H9 (cell line): ENCODE measurements at regions not wholly inside any gene's neighbourhood (a gene's known extent, or its start where the extent isn't known, plus 50 kb on each side); places are given as distances from the start of the nearest gene placed in this dataset.

Source experiments
- DNase-seq: peaks from one replicate; pipeline ENCODE4 v3.0.0-alpha.2; 2017
- H2AFZ ChIP-seq: one replicate; pipeline ENCODE4 v1.6.1; 2013; ENCODE audit warnings: mild to moderate bottlenecking, low read length, control low read depth, moderate library complexity
- H2AK5ac ChIP-seq: 2 replicates; pipeline ENCODE4 v1.6.1; 2013; ENCODE audit warnings: low read length, control low read depth, mixed read lengths; ENCODE audit not compliant: insufficient read length
- H2BK120ac ChIP-seq: one replicate; pipeline ENCODE4 v1.6.1; 2013; ENCODE audit warnings: low read depth, mild to moderate bottlenecking, low read length, control low read depth, inconsistent platforms; ENCODE audit not compliant: poor library complexity, severe bottlenecking
- H2BK12ac ChIP-seq: 2 replicates; pipeline ENCODE4 v1.6.1; 2013; ENCODE audit warnings: low read length, control low read depth, mixed read lengths, low read depth; ENCODE audit not compliant: insufficient read length
- H2BK15ac ChIP-seq: 2 replicates; pipeline ENCODE4 v1.6.1; 2013; ENCODE audit warnings: low read depth, low read length, control low read depth
- H2BK20ac ChIP-seq: one replicate; pipeline ENCODE4 v1.6.1; 2013; ENCODE audit warnings: low read depth, mild to moderate bottlenecking, low read length, control low read depth, inconsistent platforms; ENCODE audit not compliant: poor library complexity, severe bottlenecking
- H2BK5ac ChIP-seq: 2 replicates; pipeline ENCODE4 v1.6.1; 2013; ENCODE audit warnings: low read length, control low read depth, mixed read lengths; ENCODE audit not compliant: insufficient read length
- H3K14ac ChIP-seq: 2 replicates; pipeline ENCODE4 v1.6.1; 2013; ENCODE audit warnings: low read length, control low read depth; ENCODE audit not compliant: insufficient read depth
- H3K18ac ChIP-seq: 2 replicates; pipeline ENCODE4 v1.6.1; 2013; ENCODE audit warnings: low read depth, mild to moderate bottlenecking, mixed read lengths, low read length, control low read depth; ENCODE audit not compliant: insufficient read length
- H3K23ac ChIP-seq: 2 replicates; pipeline ENCODE4 v1.6.1; 2013; ENCODE audit warnings: low read length, control low read depth, mixed read lengths, low read depth; ENCODE audit not compliant: insufficient read length
- H3K23me2 ChIP-seq: 2 replicates; pipeline ENCODE4 v1.6.1; 2013; ENCODE audit warnings: low read depth, mild to moderate bottlenecking, mixed read lengths, low read length, control low read depth; ENCODE audit not compliant: insufficient read length, poor library complexity, severe bottlenecking
- H3K27ac ChIP-seq: 2 replicates; pipeline ENCODE4 v1.5.1; 2013; ENCODE audit warnings: low read length, control low read depth, mixed read lengths, low read depth; ENCODE audit not compliant: insufficient read length
- H3K27me3 ChIP-seq: 2 replicates; pipeline ENCODE4 v1.6.1; 2013; ENCODE audit warnings: low read length, control low read depth, inconsistent platforms; ENCODE audit not compliant: insufficient read depth
- H3K4ac ChIP-seq: 2 replicates; pipeline ENCODE4 v1.6.1; 2013; ENCODE audit warnings: low read depth, mild to moderate bottlenecking, control low read depth, inconsistent platforms, low read length, moderate library complexity
- H3K4me1 ChIP-seq: 2 replicates; pipeline ENCODE4 v1.6.1; 2013; ENCODE audit warnings: low read length, control low read depth, inconsistent platforms; ENCODE audit not compliant: insufficient read depth
- H3K4me2 ChIP-seq: 2 replicates; pipeline ENCODE4 v1.6.1; 2013; ENCODE audit warnings: low read length, control low read depth, mixed read lengths; ENCODE audit not compliant: insufficient read length, insufficient read depth
- H3K56ac ChIP-seq: 2 replicates; pipeline ENCODE4 v1.6.1; 2013; ENCODE audit warnings: low read depth, mild to moderate bottlenecking, mixed read lengths, low read length, control low read depth; ENCODE audit not compliant: insufficient read length
- H3K79me1 ChIP-seq: 2 replicates; pipeline ENCODE4 v1.6.1; 2013; ENCODE audit warnings: low read depth, mild to moderate bottlenecking, moderate library complexity, low read length, control low read depth, inconsistent platforms; ENCODE audit not compliant: insufficient read depth, poor library complexity, severe bottlenecking
- H3K79me2 ChIP-seq: 2 replicates; pipeline ENCODE4 v1.6.1; 2013; ENCODE audit warnings: low read length, control low read depth, inconsistent platforms; ENCODE audit not compliant: insufficient read depth
- H3K9ac ChIP-seq: 2 replicates; pipeline ENCODE4 v1.6.1; 2013; ENCODE audit warnings: low read length, control low read depth, mixed read lengths; ENCODE audit not compliant: insufficient read length; ENCODE audit errors: extremely low read depth
- H3K9me3 ChIP-seq: one replicate; pipeline ENCODE4 v1.6.1; 2013; ENCODE audit warnings: low read depth, low read length, inconsistent platforms; ENCODE audit not compliant: control insufficient read depth
- H3T11ph ChIP-seq: one replicate; pipeline ENCODE4 v1.6.1; 2013; ENCODE audit warnings: mild to moderate bottlenecking, low read length, control low read depth, inconsistent platforms
- H4K20me1 ChIP-seq: one replicate; pipeline ENCODE4 v1.6.1; 2013; ENCODE audit not compliant: control insufficient read depth, insufficient read length, insufficient read depth
- H4K5ac ChIP-seq: 2 replicates; pipeline ENCODE4 v1.6.1; 2013; ENCODE audit warnings: low read depth, mild to moderate bottlenecking, mixed read lengths, low read length, control low read depth; ENCODE audit not compliant: insufficient read length
- H4K8ac ChIP-seq: replicated peaks from 2 replicates; pipeline ENCODE4 v1.6.1; 2013; ENCODE audit warnings: low read length, control low read depth, mixed read lengths, low read depth; ENCODE audit not compliant: insufficient read length
- H4K91ac ChIP-seq: 2 replicates; pipeline ENCODE4 v1.6.1; 2013; ENCODE audit warnings: low read depth, mild to moderate bottlenecking, moderate library complexity, mixed read lengths, low read length, control low read depth; ENCODE audit not compliant: insufficient read length
- H3K27ac Mint-ChIP-seq, 3 experiments: 2 replicates in 2 of 3; 3 replicates in 1 of 3; pipeline ENCODE4 v1.8.0; 2020 to 2021; ENCODE audit warnings: mixed read lengths in 3 of 3, mild to moderate bottlenecking in 1 of 3, moderate library complexity in 1 of 3
- H3K27me3 Mint-ChIP-seq: 2 replicates; pipeline ENCODE4 v1.8.0; 2021; ENCODE audit warnings: low read depth, mild to moderate bottlenecking, moderate library complexity, mixed read lengths
- H3K36me3 Mint-ChIP-seq, 3 experiments: 2 replicates in 2 of 3; 3 replicates in 1 of 3; pipeline ENCODE4 v1.8.0; 2020 to 2021; ENCODE audit warnings: low read depth in 3 of 3, mixed read lengths in 3 of 3; ENCODE audit not compliant: insufficient read depth in 1 of 3
- H3K4me1 Mint-ChIP-seq, 2 experiments: 2 replicates each; pipeline ENCODE4 v1.8.0; 2020; ENCODE audit warnings: mixed read lengths in 2 of 2
- H3K4me3 Mint-ChIP-seq, 2 experiments: 2 replicates in 1 of 2; 3 replicates in 1 of 2; pipeline ENCODE4 v1.8.0; 2020 to 2021; ENCODE audit warnings: mild to moderate bottlenecking in 2 of 2, mixed read lengths in 2 of 2, moderate library complexity in 1 of 2
- H3K9me3 Mint-ChIP-seq, 2 experiments: 2 replicates in 1 of 2; 3 replicates in 1 of 2; pipeline ENCODE4 v1.8.0; 2020; ENCODE audit warnings: mild to moderate bottlenecking in 2 of 2, mixed read lengths in 2 of 2, moderate library complexity in 1 of 2
- CTCF ChIP-seq: fragments of 200-600 bp; sonication (generic); conservative IDR thresholded peaks from 3 replicates; pipeline ENCODE4 v1.8.0; 2021; ENCODE audit warnings: antibody characterized with exemption, mild to moderate bottlenecking
- WGBS: extraction: QIAGEN DNeasy Blood & Tissue Kit; methylation state at CpG from one replicate; pipeline ENCODE4 v1.1.7; 2013; ENCODE audit warnings: missing lambda C conversion rate, low lambda C conversion rate, mixed read lengths; ENCODE audit not compliant: insufficient read length; ENCODE audit errors: extremely low coverage; 5-methylcytosine and 5-hydroxymethylcytosine counted together

- no peak overlapping the region for H3K4me2 ChIP-seq
- H3K79me1 ChIP-seq, result no peaks in the 10 kb centered on the region
- no peak overlapping the region for H2AFZ ChIP-seq
- H2BK15ac ChIP-seq, result no peak overlapping the region
- no peaks in the 10 kb centered on the region for H3K79me2 ChIP-seq
- H2BK5ac ChIP-seq, result no peak overlapping the region
- H3K9me3 Mint-ChIP-seq, result no peaks in the 10 kb centered on the region
- no peaks in the 10 kb centered on the region for H3K27me3 Mint-ChIP-seq
- H3K4me3 Mint-ChIP-seq, result no peak overlapping the region
- H3K27me3 ChIP-seq, result no peaks in the 10 kb centered on the region
- H3K27ac ChIP-seq, result no peak overlapping the region
- H4K5ac ChIP-seq, result no peak overlapping the region
- no peak overlapping the region for H2BK12ac ChIP-seq
- H2AK5ac ChIP-seq, result no peak overlapping the region
- H4K91ac ChIP-seq, result no peak overlapping the region
- no peak overlapping the region for H3K14ac ChIP-seq
- H3K9ac ChIP-seq, result no peak overlapping the region
- no peaks in the 10 kb centered on the region for H3K23me2 ChIP-seq
- H2BK20ac ChIP-seq, result no peak overlapping the region
- no peak overlapping the region for H3K27ac Mint-ChIP-seq
- peak; percentile 51 for DNase-seq
- no peaks in the 10 kb centered on the region for H4K20me1 ChIP-seq
- H3K9me3 ChIP-seq, result no peaks in the 10 kb centered on the region
- H3K23ac ChIP-seq, result no peak overlapping the region
- H3K4ac ChIP-seq, result no peak overlapping the region
- H3K36me3 Mint-ChIP-seq, result no peaks in the 10 kb centered on the region
- H3T11ph ChIP-seq, result no peak overlapping the region
- no peak overlapping the region for H3K18ac ChIP-seq
- H3K4me1 Mint-ChIP-seq, result no peaks in the 10 kb centered on the region
- H4K8ac ChIP-seq, result no peak overlapping the region
- no peaks in the 10 kb centered on the region for H3K4me1 ChIP-seq
- peak; percentile 65 for TF ChIP-seq CTCF
- no CpG with 5 or more reads among the region's 7 CpGs for WGBS
- H2BK120ac ChIP-seq, result no peak overlapping the region
- no peak overlapping the region for H3K56ac ChIP-seq
These were observed 593.6 kb downstream of the ETS1 start for GRCh38 chr11:127993788-127994187.
